ENCODE measurements at regions not wholly inside any gene's neighbourhood (a gene's known extent, or its start where the extent isn't known, plus 50 kb on each side); places are given as distances from the start of the nearest gene placed in this dataset.

DNA sequence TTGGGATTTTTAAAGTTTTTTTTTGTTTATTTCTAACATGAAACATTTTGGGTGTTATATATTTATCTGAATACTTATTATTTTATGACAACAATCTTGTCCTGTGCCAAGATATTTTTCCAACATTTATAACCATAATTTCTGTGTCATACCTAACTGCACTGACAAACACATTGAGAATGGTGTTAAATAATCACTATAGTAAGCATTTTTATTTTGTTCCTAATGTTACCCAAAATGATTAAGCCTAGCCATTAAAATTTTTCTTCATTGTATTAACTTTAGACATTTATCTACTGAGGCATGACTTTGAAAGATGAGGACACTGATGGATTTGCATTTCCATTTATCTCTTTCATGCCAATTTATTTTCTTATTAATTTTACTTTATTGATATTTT is 91.6 kb upstream of the STK32A start:
- Mint-ChIP-seq H3K4me3 (ENCODE audit: unreplicated experiment) (no peak overlapping the region), H3K36me3 (ENCODE audit: low read depth, unreplicated experiment) (no peaks in the 10 kb centered on the region), H3K27me3 (ENCODE audit: unreplicated experiment) (no peaks in the 10 kb centered on the region), H3K9me3 (ENCODE audit: unreplicated experiment) (no peaks in the 10 kb centered on the region), H3K4me1 (ENCODE audit: unreplicated experiment) (no peaks in the 10 kb centered on the region), H3K27ac (ENCODE audit: unreplicated experiment) (no peak overlapping the region)
- no peak for DNase-seq (ENCODE audit: low spot score)
- TF ChIP-seq, protein P1, sequence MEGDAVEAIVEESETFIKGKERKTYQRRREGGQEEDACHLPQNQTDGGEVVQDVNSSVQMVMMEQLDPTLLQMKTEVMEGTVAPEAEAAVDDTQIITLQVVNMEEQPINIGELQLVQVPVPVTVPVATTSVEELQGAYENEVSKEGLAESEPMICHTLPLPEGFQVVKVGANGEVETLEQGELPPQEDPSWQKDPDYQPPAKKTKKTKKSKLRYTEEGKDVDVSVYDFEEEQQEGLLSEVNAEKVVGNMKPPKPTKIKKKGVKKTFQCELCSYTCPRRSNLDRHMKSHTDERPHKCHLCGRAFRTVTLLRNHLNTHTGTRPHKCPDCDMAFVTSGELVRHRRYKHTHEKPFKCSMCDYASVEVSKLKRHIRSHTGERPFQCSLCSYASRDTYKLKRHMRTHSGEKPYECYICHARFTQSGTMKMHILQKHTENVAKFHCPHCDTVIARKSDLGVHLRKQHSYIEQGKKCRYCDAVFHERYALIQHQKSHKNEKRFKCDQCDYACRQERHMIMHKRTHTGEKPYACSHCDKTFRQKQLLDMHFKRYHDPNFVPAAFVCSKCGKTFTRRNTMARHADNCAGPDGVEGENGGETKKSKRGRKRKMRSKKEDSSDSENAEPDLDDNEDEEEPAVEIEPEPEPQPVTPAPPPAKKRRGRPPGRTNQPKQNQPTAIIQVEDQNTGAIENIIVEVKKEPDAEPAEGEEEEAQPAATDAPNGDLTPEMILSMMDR (IDR thresholded peaks at IDR 0.05; ENCODE audit: unreplicated experiment) = no peak

- Mint-ChIP-seq H3K4me3 (ENCODE audit: unreplicated experiment) (no peak overlapping the region), H3K36me3 (ENCODE audit: low read depth, unreplicated experiment) (no peaks in the 10 kb centered on the region), H3K4me1 (ENCODE audit: unreplicated experiment) (no peaks in the 10 kb centered on the region), H3K27ac (ENCODE audit: unreplicated experiment) (no peak overlapping the region), H3K27me3 (ENCODE audit: unreplicated experiment) (no peaks in the 10 kb centered on the region), H3K9me3 (ENCODE audit: unreplicated experiment) (no peaks in the 10 kb centered on the region)
- TF ChIP-seq, protein P1 (IDR thresholded peaks at IDR 0.05; ENCODE audit: unreplicated experiment) = no peak
- DNase-seq (ENCODE audit: low spot score) = no peak
Measured at GRCh38 chr5:147145328-147145727, 89.5 kb upstream of the STK32A start.

GRCh38 chr5:147148715-147149114 is 86.1 kb upstream of the STK32A start:
- TF ChIP-seq, protein P1 (IDR thresholded peaks at IDR 0.05; ENCODE audit: unreplicated experiment) = no peak
- Mint-ChIP-seq H3K9me3 (ENCODE audit: unreplicated experiment) (no peaks in the 10 kb centered on the region), H3K4me3 (ENCODE audit: unreplicated experiment) (no peak overlapping the region), H3K36me3 (ENCODE audit: low read depth, unreplicated experiment) (no peaks in the 10 kb centered on the region), H3K27me3 (ENCODE audit: unreplicated experiment) (no peaks in the 10 kb centered on the region), H3K27ac (ENCODE audit: unreplicated experiment) (no peak overlapping the region), H3K4me1 (ENCODE audit: unreplicated experiment) (no peaks in the 10 kb centered on the region)
- DNase-seq (ENCODE audit: low spot score) = no peak

DNA sequence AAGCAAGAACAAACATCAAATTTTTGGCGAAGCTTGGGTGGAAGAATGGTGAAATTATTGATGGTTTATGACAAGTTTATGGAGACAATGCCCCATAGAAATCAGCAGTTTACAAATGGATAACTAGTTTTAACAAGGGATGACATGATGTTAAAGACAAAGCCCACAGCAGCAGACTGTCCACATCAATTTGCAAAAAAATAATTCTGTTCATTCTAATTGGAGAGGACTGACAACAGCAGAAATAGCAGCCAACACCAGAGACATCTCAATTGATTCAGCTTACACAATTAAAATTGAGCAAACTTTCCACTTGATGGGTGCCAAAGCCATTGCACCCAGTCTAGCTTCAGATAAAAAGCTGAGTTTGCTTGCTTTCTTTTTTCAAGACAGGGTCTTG is 82.7 kb upstream of the STK32A start:
- H3K4me3 Mint-ChIP-seq (ENCODE audit: unreplicated experiment) = no peak overlapping the region
- no peak for DNase-seq (ENCODE audit: low spot score)
- H3K4me1 Mint-ChIP-seq (ENCODE audit: unreplicated experiment) = no peaks in the 10 kb centered on the region
- H3K27ac Mint-ChIP-seq (ENCODE audit: unreplicated experiment) = no peak overlapping the region
- no peaks in the 10 kb centered on the region for H3K9me3 Mint-ChIP-seq (ENCODE audit: unreplicated experiment)
- no peaks in the 10 kb centered on the region for H3K27me3 Mint-ChIP-seq (ENCODE audit: unreplicated experiment)
- no peaks in the 10 kb centered on the region for H3K36me3 Mint-ChIP-seq (ENCODE audit: low read depth, unreplicated experiment)
- TF ChIP-seq, protein P1 (IDR thresholded peaks at IDR 0.05; ENCODE audit: unreplicated experiment) = no peak

DNA sequence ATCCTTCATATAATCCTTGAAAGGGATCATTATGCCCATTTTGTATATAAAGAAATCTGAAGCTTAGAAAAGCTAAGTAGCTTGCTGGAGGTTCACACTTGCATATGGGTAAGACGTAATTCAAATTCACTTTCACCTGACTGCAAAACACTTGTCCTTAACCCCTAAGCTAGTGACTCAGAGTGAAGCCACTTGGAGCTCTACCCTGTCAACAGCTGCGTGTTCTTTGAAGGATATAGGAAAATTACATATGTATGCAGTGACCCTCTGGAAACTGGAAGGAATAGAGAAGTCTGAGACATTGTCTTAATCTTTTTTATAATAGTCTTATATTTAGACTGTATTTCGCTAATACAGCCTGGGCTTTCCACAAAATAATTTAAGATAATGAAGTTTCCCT is 80.0 kb upstream of the STK32A start:
- no peaks in the 10 kb centered on the region for H3K4me1 Mint-ChIP-seq (ENCODE audit: unreplicated experiment)
- H3K4me3 Mint-ChIP-seq (ENCODE audit: unreplicated experiment) = no peak overlapping the region
- no peaks in the 10 kb centered on the region for H3K9me3 Mint-ChIP-seq (ENCODE audit: unreplicated experiment)
- no peak for DNase-seq (ENCODE audit: low spot score)
- no peaks in the 10 kb centered on the region for H3K36me3 Mint-ChIP-seq (ENCODE audit: low read depth, unreplicated experiment)
- TF ChIP-seq, protein P1 (IDR thresholded peaks at IDR 0.05; ENCODE audit: unreplicated experiment) = no peak
- no peak overlapping the region for H3K27ac Mint-ChIP-seq (ENCODE audit: unreplicated experiment)
- no peaks in the 10 kb centered on the region for H3K27me3 Mint-ChIP-seq (ENCODE audit: unreplicated experiment)

All from endothelial cell (in vitro differentiated cells).